ENCODE measurements at regions not wholly inside any gene's neighbourhood (a gene's known extent, or its start where the extent isn't known, plus 50 kb on each side); places are given as distances from the start of the nearest gene placed in this dataset.

DNA sequence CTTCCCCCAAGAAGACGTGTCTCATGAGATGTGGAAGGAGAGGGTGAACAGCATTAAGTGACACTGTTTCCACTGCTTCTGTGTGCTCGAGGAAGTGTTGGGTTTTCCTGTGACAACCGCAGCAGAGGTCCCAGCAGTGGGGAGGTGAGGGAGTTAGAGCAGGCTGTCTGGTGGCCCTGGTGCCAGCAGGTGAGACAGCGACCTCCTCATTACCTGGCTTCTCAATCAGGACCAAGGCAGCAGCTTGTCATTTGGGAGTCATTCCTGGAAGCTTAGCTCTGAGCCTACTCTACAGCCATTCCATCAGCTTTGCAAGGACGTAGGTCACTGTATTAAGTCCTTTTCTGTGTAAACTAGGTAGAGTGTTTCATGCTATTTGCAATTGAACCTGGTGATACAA is 63.3 kb upstream of the RGMA start:
- TF ChIP-seq, protein P1, sequence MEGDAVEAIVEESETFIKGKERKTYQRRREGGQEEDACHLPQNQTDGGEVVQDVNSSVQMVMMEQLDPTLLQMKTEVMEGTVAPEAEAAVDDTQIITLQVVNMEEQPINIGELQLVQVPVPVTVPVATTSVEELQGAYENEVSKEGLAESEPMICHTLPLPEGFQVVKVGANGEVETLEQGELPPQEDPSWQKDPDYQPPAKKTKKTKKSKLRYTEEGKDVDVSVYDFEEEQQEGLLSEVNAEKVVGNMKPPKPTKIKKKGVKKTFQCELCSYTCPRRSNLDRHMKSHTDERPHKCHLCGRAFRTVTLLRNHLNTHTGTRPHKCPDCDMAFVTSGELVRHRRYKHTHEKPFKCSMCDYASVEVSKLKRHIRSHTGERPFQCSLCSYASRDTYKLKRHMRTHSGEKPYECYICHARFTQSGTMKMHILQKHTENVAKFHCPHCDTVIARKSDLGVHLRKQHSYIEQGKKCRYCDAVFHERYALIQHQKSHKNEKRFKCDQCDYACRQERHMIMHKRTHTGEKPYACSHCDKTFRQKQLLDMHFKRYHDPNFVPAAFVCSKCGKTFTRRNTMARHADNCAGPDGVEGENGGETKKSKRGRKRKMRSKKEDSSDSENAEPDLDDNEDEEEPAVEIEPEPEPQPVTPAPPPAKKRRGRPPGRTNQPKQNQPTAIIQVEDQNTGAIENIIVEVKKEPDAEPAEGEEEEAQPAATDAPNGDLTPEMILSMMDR (IDR thresholded peaks at IDR 0.05; ENCODE audit: borderline replicate concordance, extremely low read depth, low read length, poor library complexity, severe bottlenecking), result no peak
- TF ChIP-seq EZH2 (IDR thresholded peaks at IDR 0.05; ENCODE audit: borderline replicate concordance, low read depth, low read length, severe bottlenecking), result no peak
